Right lobe of liver (tissue), 4 donors: ENCODE measurements at regions not wholly inside any gene's neighbourhood (a gene's known extent, or its start where the extent isn't known, plus 50 kb on each side); places are given as distances from the start of the nearest gene placed in this dataset.

ENCODE experiments used
- CTCF ChIP-seq, 4 donors: fragments of 200-600 bp in 3 of 4; fragments of 450-650 bp in 1 of 4; IDR thresholded peaks; one replicate each; pipeline versions ENCODE4 v1.5.1 to v1.8.0; 2016 to 2022; ENCODE audit warnings: antibody characterized with exemption in 4 of 4, mild to moderate bottlenecking in 2 of 4
- POLR2A ChIP-seq: fragments of 450-650 bp; IDR thresholded peaks from one replicate; pipeline ENCODE4 v1.6.1; 2017; ENCODE audit warnings: antibody characterized with exemption, mild to moderate bottlenecking
- donor health status: DM: no; HTN: no; CAD: no.
- donor health status: DM: no; HTN: no; CAD: no.
- donor health status: DM: no; HTN: yes; CAD: no.

- no peak for TF ChIP-seq CTCF (IDR thresholded peaks at IDR 0.05)
- no peak for TF ChIP-seq POLR2A
Measured at GRCh38 chr18:43213816-43214215, 63.5 kb downstream of the SYT4 start.
